ENCODE measurements at regions not wholly inside any gene's neighbourhood (a gene's known extent, or its start where the extent isn't known, plus 50 kb on each side); places are given as distances from the start of the nearest gene placed in this dataset.

DNA sequence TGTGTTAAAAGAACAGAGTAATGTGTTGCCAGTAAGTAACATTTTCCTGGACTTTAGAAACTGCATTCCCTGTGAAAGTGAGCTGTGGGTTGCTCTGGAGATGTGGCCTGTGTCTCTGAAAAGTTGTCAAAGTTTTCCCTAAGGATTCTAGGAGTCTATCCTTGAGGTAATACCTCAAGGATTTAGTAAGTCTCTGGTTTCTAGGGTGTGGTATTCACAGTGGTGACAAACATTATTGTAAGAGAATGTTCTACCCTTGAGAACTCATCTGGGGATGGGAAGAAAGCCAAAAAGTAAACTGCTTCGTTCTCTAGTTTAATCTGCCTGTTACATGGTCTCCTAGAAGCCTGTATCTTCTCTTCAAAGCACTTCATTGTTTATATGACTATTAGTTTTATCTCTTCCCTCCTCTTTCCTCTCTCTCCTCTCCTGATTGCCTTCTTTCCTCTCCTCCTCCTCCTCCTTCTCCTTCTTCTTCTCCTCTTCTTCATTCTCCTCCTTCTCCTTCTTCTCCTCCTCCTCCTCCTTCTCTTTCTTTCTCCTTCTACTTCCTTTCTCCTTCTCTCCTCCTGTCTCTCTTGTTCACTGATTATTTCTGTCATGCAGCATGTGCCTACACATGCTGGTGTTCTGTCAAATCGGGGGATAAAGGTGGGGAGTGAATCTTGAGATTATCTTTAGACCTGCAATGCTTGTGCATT is 321.3 kb downstream of the PTTG2 start:
- H3K36me3 ChIP-seq (ENCODE audit: control insufficient read depth in 2 of 3, insufficient read depth in 3 of 3, low read length in 3 of 3) = no peaks in the 10 kb centered on the region
- no peak overlapping the region for H3K27ac ChIP-seq (ENCODE audit: low read depth in 2 of 2, low read length in 2 of 2)
- intact Hi-C loops (cut with DNase I) = no loop called here
- H3K4me3 ChIP-seq (ENCODE audit: low read length in 3 of 3) = no peak overlapping the region
- no peaks in the 10 kb centered on the region for H3K4me1 ChIP-seq (ENCODE audit: control insufficient read depth in 2 of 3, insufficient read depth in 2 of 3, low read depth in 1 of 3, low read length in 3 of 3)
- no peak for TF ChIP-seq CTCF (IDR thresholded peaks at IDR 0.05; ENCODE audit: borderline replicate concordance, extremely low read depth, insufficient read depth)
- DNase-seq (peak in 2 of 5 donors; percentile 14 to 25), FAIRE-seq (no peak)
- H3K9me3 ChIP-seq (ENCODE audit: control insufficient read depth in 2 of 3, insufficient read depth in 1 of 3, low read length in 3 of 3) = no peaks in the 10 kb centered on the region
- no peak overlapping the region for H3K9ac ChIP-seq (ENCODE audit: low read length in 3 of 3)
- no peaks in the 10 kb centered on the region for H3K27me3 ChIP-seq (ENCODE audit: control insufficient read depth, insufficient read depth, low read length)

DNA sequence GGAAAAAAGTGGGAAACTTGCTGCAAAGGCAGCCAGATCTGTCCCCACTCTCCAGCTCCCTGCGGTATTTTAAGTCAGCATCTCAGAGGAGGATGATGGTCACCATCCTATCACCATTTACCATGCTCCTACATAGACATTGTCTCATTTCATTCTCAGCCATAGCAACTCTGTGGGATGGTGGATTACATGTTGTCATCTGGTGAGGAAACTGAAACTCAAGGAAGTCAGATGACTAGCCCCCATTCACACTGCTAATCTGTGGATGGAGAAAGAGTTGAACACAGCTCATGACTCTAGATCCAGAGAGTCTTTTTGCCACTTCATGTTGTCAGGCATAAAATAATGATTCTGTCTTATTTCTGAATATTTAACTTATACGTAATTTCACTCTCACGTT is 323.5 kb downstream of the PTTG2 start:
- FAIRE-seq (no peak), DNase-seq (no peak)
- Histone ChIP-seq H3K36me3 (ENCODE audit: control insufficient read depth in 2 of 3, insufficient read depth in 3 of 3, low read length in 3 of 3) (no peaks in the 10 kb centered on the region), H3K27ac (ENCODE audit: low read depth in 2 of 2, low read length in 2 of 2) (no peak overlapping the region), H3K27me3 (ENCODE audit: control insufficient read depth, insufficient read depth, low read length) (no peaks in the 10 kb centered on the region), H3K4me1 (ENCODE audit: control insufficient read depth in 2 of 3, insufficient read depth in 2 of 3, low read depth in 1 of 3, low read length in 3 of 3) (no peaks in the 10 kb centered on the region), H3K9ac (ENCODE audit: low read length in 3 of 3) (no peak overlapping the region), H3K4me3 (ENCODE audit: low read length in 3 of 3) (no peak overlapping the region), H3K9me3 (ENCODE audit: control insufficient read depth in 2 of 3, insufficient read depth in 1 of 3, low read length in 3 of 3) (no peaks in the 10 kb centered on the region)
- TF ChIP-seq CTCF (IDR thresholded peaks at IDR 0.05; ENCODE audit: borderline replicate concordance, extremely low read depth, insufficient read depth) = no peak
- intact Hi-C loops (cut with DNase I) = no loop called here

GRCh38 chr4:38284294-38285030 is 324.3 kb downstream of the PTTG2 start:
- FAIRE-seq (no peak), DNase-seq (no peak)
- no peak for TF ChIP-seq CTCF (IDR thresholded peaks at IDR 0.05; ENCODE audit: borderline replicate concordance, extremely low read depth, insufficient read depth)
- H3K4me3 ChIP-seq (ENCODE audit: low read length in 3 of 3) = no peak overlapping the region
- no peaks in the 10 kb centered on the region for H3K36me3 ChIP-seq (ENCODE audit: control insufficient read depth in 2 of 3, insufficient read depth in 3 of 3, low read length in 3 of 3)
- H3K27ac ChIP-seq (ENCODE audit: low read depth in 2 of 2, low read length in 2 of 2) = no peak overlapping the region
- H3K27me3 ChIP-seq (ENCODE audit: control insufficient read depth, insufficient read depth, low read length) = no peaks in the 10 kb centered on the region
- intact Hi-C loops (cut with DNase I) = no loop called here
- no peak overlapping the region for H3K9ac ChIP-seq (ENCODE audit: low read length in 3 of 3)
- H3K4me1 ChIP-seq (ENCODE audit: control insufficient read depth in 2 of 3, insufficient read depth in 2 of 3, low read depth in 1 of 3, low read length in 3 of 3) = no peaks in the 10 kb centered on the region
- H3K9me3 ChIP-seq (ENCODE audit: control insufficient read depth in 2 of 3, insufficient read depth in 1 of 3, low read length in 3 of 3) = no peaks in the 10 kb centered on the region

All from kidney (tissue), 13 donors.